Liver (tissue), 8 donors: ENCODE measurements at regions not wholly inside any gene's neighbourhood (a gene's known extent, or its start where the extent isn't known, plus 50 kb on each side); places are given as distances from the start of the nearest gene placed in this dataset.

Experiments
- DNase-seq: peaks from one replicate; pipeline ENCODE4 v3.0.0-alpha.2; 2017; ENCODE audit warnings: low spot score
- H3K27ac ChIP-seq, 2 donors: one replicate each; pipeline ENCODE4 v1.7.0; 2013; ENCODE audit warnings: inconsistent platforms in 2 of 2, low read length in 2 of 2, control low read depth in 1 of 2, low read depth in 1 of 2, mild to moderate bottlenecking in 1 of 2
- H3K27me3 ChIP-seq, 4 donors: one replicate each; pipeline versions ENCODE4 v1.6.1 to v1.7.0; 2013; ENCODE audit warnings: low read length in 3 of 4, inconsistent platforms in 1 of 4, mild to moderate bottlenecking in 1 of 4, moderate library complexity in 1 of 4; ENCODE audit not compliant: control insufficient read depth in 4 of 4, insufficient read depth in 4 of 4
- H3K36me3 ChIP-seq, 4 donors: one replicate each; pipeline versions ENCODE4 v1.6.1 to v1.7.0; 2013; ENCODE audit warnings: low read length in 3 of 4, mild to moderate bottlenecking in 3 of 4, low read depth in 1 of 4, moderate library complexity in 1 of 4; ENCODE audit not compliant: control insufficient read depth in 4 of 4, insufficient read depth in 3 of 4
- H3K4me1 ChIP-seq, 4 donors: one replicate each; pipeline versions ENCODE4 v1.6.1 to v1.7.0; 2013; ENCODE audit warnings: low read length in 3 of 4, mild to moderate bottlenecking in 3 of 4, moderate library complexity in 1 of 4; ENCODE audit not compliant: control insufficient read depth in 4 of 4, insufficient read depth in 4 of 4
- H3K4me3 ChIP-seq, 3 donors: one replicate each; pipeline versions ENCODE4 v1.6.1 to v1.7.0; 2013; ENCODE audit warnings: low read length in 3 of 3, control low read depth in 1 of 3, low read depth in 1 of 3, mild to moderate bottlenecking in 1 of 3
- H3K9ac ChIP-seq, 2 donors: one replicate each; pipeline ENCODE4 v1.7.0; 2013; ENCODE audit warnings: low read length in 2 of 2, mild to moderate bottlenecking in 2 of 2, moderate library complexity in 2 of 2, control low read depth in 1 of 2, low read depth in 1 of 2
- H3K9me3 ChIP-seq, 4 donors: one replicate each; pipeline versions ENCODE4 v1.6.1 to v1.7.0; 2013; ENCODE audit warnings: low read length in 3 of 4; ENCODE audit not compliant: control insufficient read depth in 4 of 4
- ATF3 ChIP-seq: IDR thresholded peaks from 2 replicates; pipeline ENCODE4 v1.6.1; 2016; ENCODE audit warnings: antibody characterized with exemption
- CTCF ChIP-seq: fragments of 150-350 bp; IDR thresholded peaks from 2 replicates; pipeline ENCODE4 v1.5.1; 2017; ENCODE audit warnings: improper control_type of control experiment, low read depth, low read length; ENCODE audit not compliant: missing input control
- EGR1 ChIP-seq, 2 donors: IDR thresholded peaks; 2 replicates each; pipeline ENCODE4 v1.6.1; 2016 to 2018; ENCODE audit warnings: antibody characterized with exemption in 2 of 2, low read depth in 2 of 2
- FOXA1 ChIP-seq: IDR thresholded peaks from 2 replicates; pipeline ENCODE4 v1.6.1; 2016; ENCODE audit warnings: antibody characterized with exemption
- FOXA2 ChIP-seq: IDR thresholded peaks from 2 replicates; pipeline ENCODE4 v1.6.1; 2016; ENCODE audit warnings: antibody characterized with exemption
- GABPA ChIP-seq, 2 donors: IDR thresholded peaks in 1 of 2; conservative IDR thresholded peaks in 1 of 2; 2 replicates each; pipeline ENCODE4 v1.6.1; 2016; ENCODE audit warnings: antibody characterized with exemption in 2 of 2, mild to moderate bottlenecking in 1 of 2, moderate library complexity in 1 of 2
- HNF4A ChIP-seq, 2 donors: conservative IDR thresholded peaks; 2 replicates each; pipeline ENCODE4 v1.6.1; 2016; ENCODE audit warnings: antibody characterized with exemption in 2 of 2, mild to moderate bottlenecking in 2 of 2
- HNF4G ChIP-seq: IDR thresholded peaks from 2 replicates; pipeline ENCODE4 v1.6.1; 2016; ENCODE audit warnings: antibody characterized with exemption
- JUND ChIP-seq, 2 donors: IDR thresholded peaks; 2 replicates each; pipeline ENCODE4 v1.6.1; 2016; ENCODE audit warnings: antibody characterized with exemption in 2 of 2
- MAX ChIP-seq: IDR thresholded peaks from 2 replicates; pipeline ENCODE4 v1.6.1; 2016; ENCODE audit warnings: antibody characterized with exemption
- NR2F2 ChIP-seq: IDR thresholded peaks from 2 replicates; pipeline ENCODE4 v1.6.1; 2016; ENCODE audit warnings: antibody characterized with exemption
- RAD21 ChIP-seq, 2 donors: IDR thresholded peaks; 2 replicates each; pipeline ENCODE4 v1.6.1; 2016; ENCODE audit warnings: antibody characterized with exemption in 2 of 2, mild to moderate bottlenecking in 2 of 2
- REST ChIP-seq: IDR thresholded peaks from 2 replicates; pipeline ENCODE4 v1.6.1; 2016; ENCODE audit warnings: antibody characterized with exemption, mild to moderate bottlenecking
- RXRA ChIP-seq, 2 donors: IDR thresholded peaks; 2 replicates each; pipeline ENCODE4 v1.6.1; 2017 to 2018; ENCODE audit warnings: antibody characterized with exemption in 2 of 2, mild to moderate bottlenecking in 1 of 2
- SP1 ChIP-seq: IDR thresholded peaks from 2 replicates; pipeline ENCODE4 v1.6.1; 2018; ENCODE audit warnings: antibody characterized with exemption, mild to moderate bottlenecking
- TAF1 ChIP-seq: conservative IDR thresholded peaks from 2 replicates; pipeline ENCODE4 v1.6.1; 2016; ENCODE audit warnings: antibody characterized with exemption, mild to moderate bottlenecking
- YY1 ChIP-seq: IDR thresholded peaks from 2 replicates; pipeline ENCODE4 v1.6.1; 2016; ENCODE audit warnings: antibody characterized with exemption, mild to moderate bottlenecking
- ZBTB33 ChIP-seq: IDR thresholded peaks from 2 replicates; pipeline ENCODE4 v1.6.1; 2016; ENCODE audit warnings: antibody characterized with exemption
- WGBS: extraction: QIAGEN DNeasy Blood & Tissue Kit; methylation state at CpG from one replicate; pipeline ENCODE4 v1.1.7; 2013; 5-methylcytosine and 5-hydroxymethylcytosine counted together
- donor health status: healthy.
- donor health status: healthy.
- donor health status: healthy.
- donor health status: healthy.
- donor health status: healthy.

- DNase-seq = no peak
- Histone ChIP-seq H3K27ac (no peak overlapping the region), H3K9ac (no peak overlapping the region), H3K4me3 (no peak overlapping the region), H3K9me3 (no peaks in the 10 kb centered on the region), H3K36me3 (no peaks in the 10 kb centered on the region), H3K4me1 (no peaks in the 10 kb centered on the region), H3K27me3 (no peaks in the 10 kb centered on the region)
- 86% methylated on average over 7 of the region's 7 CpGs for WGBS
- TF ChIP-seq ATF3 (no peak), FOXA2 (no peak), REST (no peak), HNF4G (no peak), ZBTB33 (no peak), FOXA1 (no peak)
These were observed 217.5 kb downstream of the GLI2 start for GRCh38 chr2:120953066-120953756.

- H3K36me3 ChIP-seq = no peaks in the 10 kb centered on the region
- no peak for DNase-seq
- WGBS = 91% methylated on average over 16 of the region's 16 CpGs
- TF ChIP-seq FOXA1 (no peak), GABPA (IDR thresholded peaks at IDR 0.05 in 1 of 2, conservative IDR thresholded peaks at IDR 0.05 in 1 of 2) (no peak), ZBTB33 (no peak), YY1 (no peak), MAX (no peak), RXRA (IDR thresholded peaks at IDR 0.05) (no peak), CTCF (no peak), EGR1 (IDR thresholded peaks at IDR 0.05; ENCODE audit: low read depth in 2 of 2) (no peak), TAF1 (no peak), HNF4G (no peak), NR2F2 (no peak), JUND (IDR thresholded peaks at IDR 0.05) (no peak), RAD21 (IDR thresholded peaks at IDR 0.05) (no peak), HNF4A (conservative IDR thresholded peaks at IDR 0.05) (no peak), ATF3 (no peak), SP1 (no peak), FOXA2 (no peak)
These were observed 218.3 kb downstream of the GLI2 start for GRCh38 chr2:120953843-120954584.

More at GRCh38 chr2:120953843-120954584, 218.3 kb downstream of the GLI2 start:
- no peaks in the 10 kb centered on the region for H3K4me1 ChIP-seq
- H3K27me3 ChIP-seq = no peaks in the 10 kb centered on the region
- no peak overlapping the region for H3K27ac ChIP-seq
- no peak overlapping the region for H3K9ac ChIP-seq
- H3K4me3 ChIP-seq = no peak overlapping the region
- no peaks in the 10 kb centered on the region for H3K9me3 ChIP-seq
